Endodermal cell (in vitro differentiated cells): ENCODE measurements at regions not wholly inside any gene's neighbourhood (a gene's known extent, or its start where the extent isn't known, plus 50 kb on each side); places are given as distances from the start of the nearest gene placed in this dataset.
A peak's percentile ranks its signal among the peaks of the same experiment; 100 is the strongest.

ENCODE experiments used
- DNase-seq: peaks from one replicate; pipeline ENCODE4 v3.0.0-alpha.2; 2017
- H3K27ac ChIP-seq: 2 replicates; pipeline ENCODE4 v1.5.1; 2013; ENCODE audit warnings: mild to moderate bottlenecking, low read depth, low read length, moderate library complexity
- H3K27me3 ChIP-seq: 2 replicates; pipeline ENCODE4 v1.6.1; 2013; ENCODE audit warnings: mild to moderate bottlenecking, low read length, moderate library complexity; ENCODE audit not compliant: insufficient read depth, control insufficient read depth, poor library complexity, severe bottlenecking
- H3K36me3 ChIP-seq: 2 replicates; pipeline ENCODE4 v1.7.0; 2013; ENCODE audit warnings: mild to moderate bottlenecking, low read length, moderate library complexity; ENCODE audit not compliant: control insufficient read depth, insufficient read depth
- H3K4me1 ChIP-seq: one replicate; pipeline ENCODE4 v1.7.0; 2013; ENCODE audit warnings: low read length; ENCODE audit not compliant: control insufficient read depth, insufficient read depth
- H3K4me3 ChIP-seq: 2 replicates; pipeline ENCODE4 v1.5.1; 2013; ENCODE audit warnings: mild to moderate bottlenecking, low read length, moderate library complexity
- H3K9ac ChIP-seq: 2 replicates; pipeline ENCODE4 v1.6.1; 2013; ENCODE audit warnings: mild to moderate bottlenecking, low read length, moderate library complexity; ENCODE audit not compliant: poor library complexity, severe bottlenecking; ENCODE audit errors: extremely low read depth
- H3K9me3 ChIP-seq: 2 replicates; pipeline ENCODE4 v1.6.1; 2013; ENCODE audit warnings: mild to moderate bottlenecking, low read length, moderate library complexity; ENCODE audit not compliant: control insufficient read depth
- H3K27ac Mint-ChIP-seq: 2 replicates; pipeline ENCODE4 v1.8.0; 2020; ENCODE audit warnings: mixed read lengths
- H3K27me3 Mint-ChIP-seq: 2 replicates; pipeline ENCODE4 v1.8.0; 2021; ENCODE audit warnings: mild to moderate bottlenecking, mixed read lengths; ENCODE audit not compliant: insufficient read depth
- H3K36me3 Mint-ChIP-seq: 2 replicates; pipeline ENCODE4 v1.8.0; 2020; ENCODE audit warnings: low read depth, mixed read lengths
- H3K4me1 Mint-ChIP-seq: 2 replicates; pipeline ENCODE4 v1.8.0; 2020; ENCODE audit warnings: mixed read lengths
- H3K4me3 Mint-ChIP-seq: 2 replicates; pipeline ENCODE4 v1.8.0; 2020; ENCODE audit warnings: mild to moderate bottlenecking, moderate library complexity, mixed read lengths
- H3K9me3 Mint-ChIP-seq: 2 replicates; pipeline ENCODE4 v1.8.0; 2020; ENCODE audit warnings: mild to moderate bottlenecking, mixed read lengths
- CTCF ChIP-seq: fragments of 200-600 bp; sonication (generic); conservative IDR thresholded peaks from 2 replicates; pipeline ENCODE4 v1.5.0; 2021; ENCODE audit warnings: antibody characterized with exemption, mild to moderate bottlenecking
- WGBS, 2 experiments: methylation state at CpG; one replicate each; pipeline versions ENCODE4 v1.1.5 to v1.1.7; 2013; ENCODE audit warnings: missing lambda C conversion rate in 2 of 2, mixed read lengths in 1 of 2; ENCODE audit not compliant: insufficient coverage in 1 of 2, insufficient read length in 1 of 2; 5-methylcytosine and 5-hydroxymethylcytosine counted together

- H3K27ac ChIP-seq: no peak overlapping the region
- Mint-ChIP-seq H3K4me3 (no peak overlapping the region), H3K27me3 (peaks cover 10% of the 10 kb centered on the region), H3K4me1 (peaks cover 40% of the 10 kb centered on the region), H3K27ac (no peak overlapping the region), H3K9me3 (peaks cover 4% of the 10 kb centered on the region), H3K36me3 (no peaks in the 10 kb centered on the region)
- peak overlapping the region; percentile 14 for H3K4me3 ChIP-seq
- H3K36me3 ChIP-seq: no peaks in the 10 kb centered on the region
- no peak for TF ChIP-seq CTCF
- DNase-seq: no peak
- WGBS, 2 experiments: 51 to 88% methylated on average over 1 to 2 of the region's 3 CpGs
- H3K9ac ChIP-seq: no peak overlapping the region
- H3K27me3 ChIP-seq: no peaks in the 10 kb centered on the region
- H3K9me3 ChIP-seq: peaks cover 7% of the 10 kb centered on the region
- peaks cover 10% of the 10 kb centered on the region for H3K4me1 ChIP-seq
These were observed 307.4 kb downstream of the MAN2A1 start for GRCh38 chr5:109997161-109997560.

- peaks cover 33% of the 10 kb centered on the region for H3K4me1 Mint-ChIP-seq
- no peak for TF ChIP-seq CTCF
- peaks cover 7% of the 10 kb centered on the region for H3K9me3 ChIP-seq
- H3K36me3 ChIP-seq: no peaks in the 10 kb centered on the region
- H3K27me3 ChIP-seq: no peaks in the 10 kb centered on the region
- H3K4me3 ChIP-seq: no peak overlapping the region
- H3K4me3 Mint-ChIP-seq: no peak overlapping the region
- H3K36me3 Mint-ChIP-seq: no peaks in the 10 kb centered on the region
- peaks cover 10% of the 10 kb centered on the region for H3K27me3 Mint-ChIP-seq
- no peak for DNase-seq
- H3K27ac ChIP-seq: no peak overlapping the region
- peaks cover 10% of the 10 kb centered on the region for H3K4me1 ChIP-seq
- H3K27ac Mint-ChIP-seq: no peak overlapping the region
- no peak overlapping the region for H3K9ac ChIP-seq
- H3K9me3 Mint-ChIP-seq: peaks cover 4% of the 10 kb centered on the region
These were observed 308.5 kb downstream of the MAN2A1 start for GRCh38 chr5:109998208-109998607.

DNA sequence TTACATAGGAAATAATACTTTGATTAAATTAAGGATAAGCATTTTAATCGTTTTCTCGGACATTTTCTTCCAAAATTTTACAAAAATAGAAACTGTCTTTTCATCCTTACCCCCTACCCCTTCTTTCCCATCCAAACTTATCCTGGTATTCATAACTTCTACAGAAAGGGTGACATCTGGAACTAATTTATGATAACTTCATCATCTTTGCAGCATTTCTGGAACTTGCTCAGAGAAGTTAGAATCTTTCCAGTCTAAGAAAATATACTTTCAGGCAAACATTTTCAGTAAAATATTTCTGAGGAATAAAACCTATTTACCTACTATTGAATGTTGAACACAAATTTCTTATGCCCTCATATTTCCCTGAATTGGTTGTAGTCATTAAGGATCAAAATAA is 309.0 kb downstream of the MAN2A1 start:
- Mint-ChIP-seq H3K27me3 (peaks cover 10% of the 10 kb centered on the region), H3K27ac (no peak overlapping the region), H3K4me1 (peaks cover 31% of the 10 kb centered on the region), H3K36me3 (no peaks in the 10 kb centered on the region), H3K4me3 (no peak overlapping the region), H3K9me3 (peaks cover 4% of the 10 kb centered on the region)
- TF ChIP-seq CTCF: no peak
- Histone ChIP-seq H3K9me3 (peaks cover 7% of the 10 kb centered on the region), H3K9ac (no peak overlapping the region), H3K4me1 (peaks cover 10% of the 10 kb centered on the region), H3K27me3 (no peaks in the 10 kb centered on the region), H3K27ac (no peak overlapping the region), H3K36me3 (no peaks in the 10 kb centered on the region), H3K4me3 (no peak overlapping the region)
- 40% methylated on average over 2 of the region's 2 CpGs; no CpG with 5 or more reads in 1 of the 2 experiments for WGBS, 2 experiments
- DNase-seq: no peak
